Ramos (cell line): ENCODE measurements at regions not wholly inside any gene's neighbourhood (a gene's known extent, or its start where the extent isn't known, plus 50 kb on each side); places are given as distances from the start of the nearest gene placed in this dataset.
"Not testable (repeated sequence)": the region's sequence is repeated elsewhere in the genome, so short reads cannot be mapped to it uniquely, and the experiment has no call there.

Experiments used
- in situ Hi-C: fragments of 300-500 bp; cut with MboI; formaldehyde crosslinking; loops from one replicate; pipeline ENCODE4 v1.14.3; 2022; ENCODE audit warnings: low sequenced_read_pairs; ENCODE audit not compliant: unreplicated experiment

GRCh38 chr19:30854661-30855060 is 482.5 kb downstream of the ZNF536 start:
- in situ Hi-C loops: no loop called here

- in situ Hi-C loops: no loop called here
Measured at GRCh38 chr19:30854207-30854606, 482.0 kb downstream of the ZNF536 start.

GRCh38 chr19:30853036-30853435 is 480.9 kb downstream of the ZNF536 start:
- in situ Hi-C loops: no loop called here

DNA sequence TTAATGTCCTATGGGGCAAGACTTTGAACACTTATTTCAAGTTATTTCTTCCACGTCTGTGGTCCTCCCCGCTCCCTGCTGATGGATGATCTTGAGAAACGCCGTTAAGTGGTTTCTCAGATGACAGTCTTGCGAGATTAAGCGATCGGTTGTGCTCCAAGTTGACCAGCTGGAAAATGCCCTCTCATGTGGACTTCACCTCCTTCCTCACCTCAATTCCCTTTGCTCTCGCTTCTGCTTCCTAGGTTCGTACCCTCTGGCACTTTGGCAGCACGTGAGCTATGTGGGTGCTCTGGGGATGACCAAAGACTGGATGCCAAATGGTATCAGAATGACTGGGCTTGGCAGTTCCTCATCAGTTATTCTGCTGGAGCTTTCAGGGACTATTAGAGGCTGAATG is 480.0 kb downstream of the ZNF536 start:
- in situ Hi-C loops: no loop called here

GRCh38 chr19:30851646-30852045 is 479.5 kb downstream of the ZNF536 start:
- in situ Hi-C loops: no loop called here

DNA sequence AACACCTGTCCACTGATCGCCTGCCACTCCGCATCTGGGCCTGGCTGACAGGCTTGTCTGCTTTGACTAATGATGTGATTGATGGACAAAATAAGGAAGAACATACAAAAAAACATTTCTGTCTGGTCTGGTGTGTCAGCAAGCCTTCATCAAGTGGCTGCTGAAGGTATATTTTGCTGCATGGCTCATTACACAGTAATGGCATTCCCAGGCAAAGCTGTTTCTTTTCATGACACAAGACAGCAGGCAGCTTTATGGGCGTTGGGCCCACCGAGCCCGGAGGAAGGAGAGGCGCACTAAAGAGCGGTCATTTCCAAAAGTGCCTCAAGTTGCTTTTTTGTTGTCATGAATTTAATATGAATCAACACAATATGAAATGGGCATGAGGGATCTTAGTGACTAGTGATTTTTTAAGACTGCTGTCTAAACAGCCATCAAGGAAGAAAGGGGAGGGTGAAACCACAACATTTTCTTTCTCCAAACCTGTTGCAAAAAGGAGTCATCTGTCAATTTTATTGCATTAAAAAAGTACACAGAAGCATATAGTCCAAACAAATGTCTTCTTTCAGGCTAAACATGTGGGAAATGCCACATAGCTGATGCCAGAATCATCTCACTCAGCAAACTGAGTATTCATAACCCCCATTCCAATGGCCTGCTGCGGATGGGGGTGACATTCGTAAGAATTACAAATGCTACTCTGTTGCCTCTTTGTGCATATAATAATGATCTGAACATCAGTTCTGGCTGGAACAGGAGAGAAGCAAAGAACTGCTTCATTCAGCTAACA is 476.6 kb downstream of the ZNF536 start:
- in situ Hi-C loops: no loop called here

- in situ Hi-C loops: no loop called here
Measured at GRCh38 chr19:30846102-30846501, 473.9 kb downstream of the ZNF536 start.

- in situ Hi-C loops: no loop called here
Measured at GRCh38 chr19:30842926-30843325, 470.7 kb downstream of the ZNF536 start.

DNA sequence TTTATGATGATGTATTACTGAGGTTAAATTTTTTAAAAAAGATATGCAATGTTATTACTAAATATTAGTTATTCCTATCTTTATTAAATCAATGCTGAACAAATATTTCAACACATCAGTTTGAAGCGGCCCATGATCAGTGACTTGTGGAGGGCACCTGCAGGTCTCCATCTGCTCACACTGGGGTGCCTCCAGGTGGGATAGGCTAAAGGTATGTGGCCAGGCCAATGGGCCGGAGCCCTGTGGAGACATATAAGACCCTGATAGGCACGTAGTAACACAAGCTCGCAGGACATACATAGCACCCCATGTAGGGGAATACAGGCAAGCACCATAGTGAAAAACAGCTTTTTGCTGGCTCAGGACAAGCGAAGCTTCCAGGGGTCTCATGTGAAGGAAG is 469.8 kb downstream of the ZNF536 start:
- in situ Hi-C loops: no loop called here

- in situ Hi-C loops: no loop called here
Measured at GRCh38 chr19:30830875-30831274, 458.7 kb downstream of the ZNF536 start.

DNA sequence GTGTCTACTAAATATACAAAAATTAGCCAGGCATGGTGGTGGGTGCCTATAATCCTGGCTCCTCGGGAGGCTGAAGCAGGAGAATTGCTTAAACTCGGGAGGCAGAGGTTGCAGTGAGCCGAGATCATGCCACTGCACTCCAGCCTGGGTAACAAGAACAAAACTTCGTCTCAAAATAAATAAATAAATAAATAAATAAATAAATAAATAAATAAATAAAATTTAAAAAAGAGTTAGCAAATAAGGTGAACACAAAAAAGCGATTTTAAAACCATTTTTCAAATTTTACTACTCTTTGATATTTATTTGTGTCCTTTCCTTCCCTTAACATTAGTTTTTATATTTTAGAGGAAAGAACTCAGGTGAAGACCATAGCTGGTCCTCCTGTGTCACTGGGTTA is 453.3 kb downstream of the ZNF536 start:
- in situ Hi-C loops: not testable (repeated sequence)

DNA sequence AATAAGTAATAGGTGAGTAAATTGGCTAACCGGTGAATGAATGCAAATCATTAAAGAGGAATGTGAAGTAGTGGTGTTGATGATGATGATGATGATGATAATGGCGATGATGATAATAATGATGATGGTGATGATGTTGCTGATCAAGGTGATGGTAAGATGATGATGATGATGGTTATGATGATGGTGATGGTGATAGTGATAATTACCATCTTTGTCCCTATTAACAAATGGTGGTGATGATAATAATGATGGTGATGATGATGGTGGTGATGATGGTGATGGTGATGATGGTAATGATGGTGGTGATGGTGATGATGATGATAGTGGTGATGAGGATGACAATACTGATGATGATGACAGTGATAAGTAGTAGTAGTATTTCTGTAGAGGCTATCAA is 452.6 kb downstream of the ZNF536 start:
- in situ Hi-C loops: no loop called here

DNA sequence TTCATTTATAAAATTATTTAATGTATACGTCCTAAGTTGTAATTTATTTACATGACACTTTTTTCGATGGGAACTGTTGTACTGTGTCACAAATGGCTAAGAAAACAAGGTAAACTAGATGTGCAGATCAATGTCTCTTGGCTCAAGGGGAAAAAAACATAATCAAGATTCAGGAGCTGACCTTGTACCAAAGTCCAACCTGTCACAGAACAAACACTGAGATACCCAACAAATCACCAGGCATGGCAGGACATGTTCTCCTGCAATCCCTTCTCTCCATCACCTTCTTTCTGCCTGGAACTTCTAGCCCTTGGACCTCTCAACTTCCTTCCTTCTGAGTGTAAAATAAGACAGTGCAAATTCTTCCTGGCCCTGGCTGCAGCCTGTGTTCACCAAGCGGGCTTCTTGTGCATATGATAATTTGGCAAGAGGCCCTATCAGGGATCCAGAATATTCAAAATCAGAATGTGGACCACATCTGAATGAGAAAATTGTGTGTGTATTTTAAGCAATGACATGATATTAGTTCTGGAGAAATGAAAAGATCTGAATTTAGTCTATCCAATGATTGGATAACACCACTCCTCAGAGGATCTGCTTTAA is 445.9 kb downstream of the ZNF536 start:
- in situ Hi-C loops: no loop called here

DNA sequence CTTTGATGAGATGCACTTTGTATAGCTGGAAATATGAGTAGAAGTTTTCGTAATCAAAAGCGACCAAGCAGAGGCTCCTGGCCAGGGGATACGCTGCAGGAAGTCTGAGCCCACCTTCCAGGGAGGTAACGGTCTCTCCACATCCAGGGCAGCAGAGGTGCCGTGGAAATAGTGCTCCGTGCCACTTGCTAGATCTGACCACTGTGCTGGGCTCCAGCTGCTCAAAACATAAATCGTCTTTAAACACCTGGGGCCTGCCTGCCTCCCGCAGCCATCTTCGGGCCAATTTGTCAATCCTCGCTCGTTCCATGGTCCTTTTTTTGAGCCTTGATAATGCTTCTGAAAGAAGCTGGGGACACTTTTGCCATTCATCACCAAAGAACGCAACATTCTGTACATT is 445.0 kb downstream of the ZNF536 start:
- in situ Hi-C loops: no loop called here

GRCh38 chr19:30815889-30816580 is 443.9 kb downstream of the ZNF536 start:
- in situ Hi-C loops: no loop called here

- in situ Hi-C loops: no loop called here
Measured at GRCh38 chr19:30812099-30812678, 440.0 kb downstream of the ZNF536 start.

- in situ Hi-C loops: no loop called here
Measured at GRCh38 chr19:30811397-30812098, 439.4 kb downstream of the ZNF536 start.

DNA sequence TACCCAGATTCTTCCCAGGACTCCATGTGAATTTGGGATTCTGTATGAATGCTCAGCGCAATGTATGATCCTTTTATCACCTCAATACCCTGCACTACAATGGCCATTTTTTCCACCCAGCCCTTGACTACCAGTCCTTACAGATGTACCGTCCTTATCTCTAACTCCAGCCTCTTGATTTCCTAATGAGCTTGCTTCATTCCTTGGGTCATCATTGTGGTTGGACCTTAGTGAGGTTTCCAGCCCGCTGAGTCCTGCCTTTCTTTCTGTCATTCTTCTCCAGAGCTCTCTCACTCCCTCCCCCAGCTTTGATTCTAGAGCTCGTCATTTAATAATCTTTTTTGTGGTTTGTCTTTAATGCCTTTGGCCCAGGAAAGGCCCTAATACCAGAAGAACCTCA is 438.5 kb downstream of the ZNF536 start:
- in situ Hi-C loops: no loop called here

DNA sequence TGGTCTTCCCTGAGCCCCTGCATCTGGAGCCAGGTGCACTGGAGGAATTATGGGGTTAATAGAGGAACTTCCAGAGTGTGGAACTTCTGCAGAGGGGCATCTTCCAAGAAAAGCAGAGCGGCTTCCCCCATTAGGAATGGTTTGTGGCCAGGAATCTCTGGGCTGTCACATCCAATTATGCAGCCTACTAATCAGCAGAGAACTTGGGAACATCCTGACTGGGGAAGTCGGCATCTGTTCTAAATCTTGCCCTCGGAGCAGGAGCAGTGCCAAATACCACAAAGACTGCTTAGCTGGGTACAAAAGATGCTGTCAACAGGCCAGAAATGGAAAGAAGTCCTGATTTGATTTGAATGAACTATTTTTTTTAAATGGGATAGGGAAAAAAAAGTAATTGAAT is 435.1 kb downstream of the ZNF536 start:
- in situ Hi-C loops: no loop called here

GRCh38 chr19:30806311-30806710 is 434.1 kb downstream of the ZNF536 start:
- in situ Hi-C loops: no loop called here
